SH-SY5Y (cell line): ENCODE measurements at regions not wholly inside any gene's neighbourhood (a gene's known extent, or its start where the extent isn't known, plus 50 kb on each side); places are given as distances from the start of the nearest gene placed in this dataset.

Experiments
- GATA2 ChIP-seq: IDR thresholded peaks from 2 replicates; pipeline ENCODE4 v1.6.1; 2011; ENCODE audit warnings: mild to moderate bottlenecking, low read depth, low read length
- GATA3 ChIP-seq: IDR thresholded peaks from 2 replicates; pipeline ENCODE4 v1.6.1; 2011; ENCODE audit warnings: low read depth, mild to moderate bottlenecking, low read length, moderate library complexity

- TF ChIP-seq GATA3 (no peak), GATA2 (no peak)
Measured at GRCh38 chr16:62568926-62569325, 532.7 kb upstream of the CDH8 start.

GRCh38 chr16:62565706-62566105 lies 529.5 kb upstream of the CDH8 start:
- TF ChIP-seq GATA3 (no peak), GATA2 (no peak)

GRCh38 chr16:62564291-62564690 lies 528.1 kb upstream of the CDH8 start:
- no peak for TF ChIP-seq GATA3
- no peak for TF ChIP-seq GATA2

- TF ChIP-seq GATA3 (no peak), GATA2 (no peak)
Measured at GRCh38 chr16:62562121-62562520, 525.9 kb upstream of the CDH8 start.

GRCh38 chr16:62549875-62550274 lies 513.6 kb upstream of the CDH8 start:
- TF ChIP-seq GATA3 (no peak), GATA2 (no peak)

- no peak for TF ChIP-seq GATA3
- no peak for TF ChIP-seq GATA2
Measured at GRCh38 chr16:62548095-62548494, 511.9 kb upstream of the CDH8 start.

GRCh38 chr16:62546701-62547100 lies 510.5 kb upstream of the CDH8 start:
- TF ChIP-seq GATA3 (no peak), GATA2 (no peak)

- TF ChIP-seq GATA2 (no peak), GATA3 (no peak)
Measured at GRCh38 chr16:62545039-62545438, 508.8 kb upstream of the CDH8 start.

GRCh38 chr16:62543516-62543915 lies 507.3 kb upstream of the CDH8 start:
- TF ChIP-seq GATA2 (no peak), GATA3 (no peak)

GRCh38 chr16:62539657-62540056 lies 503.4 kb upstream of the CDH8 start:
- no peak for TF ChIP-seq GATA3
- no peak for TF ChIP-seq GATA2

GRCh38 chr16:62530426-62530825 lies 494.2 kb upstream of the CDH8 start:
- no peak for TF ChIP-seq GATA3
- TF ChIP-seq GATA2 = no peak

- peak; percentile 63 for TF ChIP-seq GATA3
- peak; percentile 15; the same call in 1 of the 2 replicates for TF ChIP-seq GATA2
Measured at GRCh38 chr16:62516001-62516400, 479.8 kb upstream of the CDH8 start.

GRCh38 chr16:62503073-62503472 lies 466.8 kb upstream of the CDH8 start:
- TF ChIP-seq GATA3 = no peak
- TF ChIP-seq GATA2 = no peak

- TF ChIP-seq GATA2 = no peak
- TF ChIP-seq GATA3 = no peak
Measured at GRCh38 chr16:62478903-62479458, 442.7 kb upstream of the CDH8 start.

- TF ChIP-seq GATA3 (no peak), GATA2 (no peak)
Measured at GRCh38 chr16:62477796-62478195, 441.6 kb upstream of the CDH8 start.

- TF ChIP-seq GATA2 (no peak), GATA3 (no peak)
Measured at GRCh38 chr16:62475573-62475972, 439.3 kb upstream of the CDH8 start.

- TF ChIP-seq GATA3 = no peak
- TF ChIP-seq GATA2 = no peak
Measured at GRCh38 chr16:62462971-62463370, 426.7 kb upstream of the CDH8 start.
